ENCODE measurements at regions not wholly inside any gene's neighbourhood (a gene's known extent, or its start where the extent isn't known, plus 50 kb on each side); places are given as distances from the start of the nearest gene placed in this dataset.

- no peak overlapping the region for H2BK120ac ChIP-seq (ENCODE audit: low read depth, low read length, poor library complexity, severe bottlenecking)
- no peaks in the 10 kb centered on the region for H3K79me1 ChIP-seq (ENCODE audit: insufficient read depth, low read depth, low read length, poor library complexity, severe bottlenecking)
- peak; percentile 17; the same call in 1 of the 3 replicates for TF ChIP-seq CTCF (conservative IDR thresholded peaks at IDR 0.05)
- no peak overlapping the region for H3K18ac ChIP-seq (ENCODE audit: insufficient read length, low read depth, low read length)
- no peak overlapping the region for H3K14ac ChIP-seq (ENCODE audit: insufficient read depth, low read length)
- no peak overlapping the region for H3K23ac ChIP-seq (ENCODE audit: insufficient read length, low read depth, low read length)
- H2AK5ac ChIP-seq (ENCODE audit: insufficient read length, low read length) = no peak overlapping the region
- H4K20me1 ChIP-seq (ENCODE audit: control insufficient read depth, insufficient read depth, insufficient read length) = no peaks in the 10 kb centered on the region
- no peak overlapping the region for H3K27ac Mint-ChIP-seq
- no peak overlapping the region for H2BK5ac ChIP-seq (ENCODE audit: insufficient read length, low read length)
- H3K36me3 Mint-ChIP-seq (ENCODE audit: insufficient read depth in 1 of 3, low read depth in 3 of 3) = no peaks in the 10 kb centered on the region
- no peak overlapping the region for H3K56ac ChIP-seq (ENCODE audit: insufficient read length, low read depth, low read length)
- no peak overlapping the region for H2AFZ ChIP-seq (ENCODE audit: low read length)
- no peak overlapping the region for H3T11ph ChIP-seq (ENCODE audit: low read length)
- no peaks in the 10 kb centered on the region for H3K4me1 Mint-ChIP-seq
- H3K4me3 Mint-ChIP-seq = no peak overlapping the region
- H2BK20ac ChIP-seq (ENCODE audit: low read depth, low read length, poor library complexity, severe bottlenecking) = no peak overlapping the region
- H3K4me2 ChIP-seq (ENCODE audit: insufficient read depth, insufficient read length, low read length) = no peak overlapping the region
- no peak overlapping the region for H2BK15ac ChIP-seq (ENCODE audit: low read depth, low read length)
- no CpG with 5 or more reads among the region's 4 CpGs for WGBS (ENCODE audit: extremely low coverage, insufficient read length, low lambda C conversion rate)
- no peak overlapping the region for H4K91ac ChIP-seq (ENCODE audit: insufficient read length, low read depth, low read length)
- H4K8ac ChIP-seq (replicated peaks; ENCODE audit: insufficient read length, low read depth, low read length) = no peak overlapping the region
- no peaks in the 10 kb centered on the region for H3K79me2 ChIP-seq (ENCODE audit: insufficient read depth, low read length)
- H3K27me3 ChIP-seq (ENCODE audit: insufficient read depth, low read length) = no peaks in the 10 kb centered on the region
- no peaks in the 10 kb centered on the region for H3K4me1 ChIP-seq (ENCODE audit: insufficient read depth, low read length)
- H3K9me3 Mint-ChIP-seq = no peaks in the 10 kb centered on the region
- H3K27ac ChIP-seq (ENCODE audit: insufficient read length, low read depth, low read length) = no peak overlapping the region
- no peak overlapping the region for H3K9ac ChIP-seq (ENCODE audit: extremely low read depth, insufficient read length, low read length)
- H4K5ac ChIP-seq (ENCODE audit: insufficient read length, low read depth, low read length) = no peak overlapping the region
- no peaks in the 10 kb centered on the region for H3K9me3 ChIP-seq (ENCODE audit: control insufficient read depth, low read depth, low read length)
- no peak for DNase-seq
- H3K23me2 ChIP-seq (ENCODE audit: insufficient read length, low read depth, low read length, poor library complexity, severe bottlenecking) = no peaks in the 10 kb centered on the region
- H2BK12ac ChIP-seq (ENCODE audit: insufficient read length, low read depth, low read length) = no peak overlapping the region
- no peak overlapping the region for H3K4ac ChIP-seq (ENCODE audit: low read depth, low read length)
- H3K27me3 Mint-ChIP-seq (ENCODE audit: low read depth) = no peaks in the 10 kb centered on the region
Measured at GRCh38 chr12:73906757-73907156, 630.9 kb upstream of the ATXN7L3B start.

Data from H9 (cell line).